Upper lobe of left lung (tissue), 4 donors: ENCODE measurements at regions not wholly inside any gene's neighbourhood (a gene's known extent, or its start where the extent isn't known, plus 50 kb on each side); places are given as distances from the start of the nearest gene placed in this dataset.

ENCODE experiments used
- POLR2AphosphoS5 ChIP-seq, 2 donors: sonication (generic); formaldehyde crosslinking; IDR thresholded peaks; one replicate each; pipeline ENCODE4 v1.5.1; 2017; ENCODE audit warnings: antibody characterized with exemption in 2 of 2
- TF ChIP-seq, protein P1 (sequence below), 6 experiments: fragments of 450-650 bp in 4 of 6; fragments of 200-600 bp in 2 of 6; sonication (generic) in 2 of 6; IDR thresholded peaks; one replicate each; pipeline ENCODE4 v1.5.1; 2016 to 2019; ENCODE audit warnings: antibody characterized with exemption in 6 of 6

DNA sequence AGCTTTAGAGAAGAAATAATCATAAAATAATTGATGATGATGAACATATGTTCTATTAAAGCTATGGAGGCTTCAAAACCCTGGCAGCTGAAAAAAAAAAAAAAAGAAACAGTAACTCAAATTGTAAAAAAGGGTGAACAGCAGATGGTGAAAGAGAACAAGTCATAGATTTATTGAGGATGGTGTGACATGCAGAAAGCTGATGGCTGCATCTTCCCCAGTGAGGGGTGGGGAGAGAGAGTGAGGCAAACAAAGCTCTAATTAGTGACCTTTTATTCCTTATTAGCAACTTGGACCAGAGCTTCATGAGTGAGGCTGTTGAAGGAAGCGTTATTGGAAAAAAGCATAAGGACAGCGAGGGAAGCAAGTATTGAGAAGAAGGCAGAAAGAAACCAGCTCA, 191.7 kb downstream of the EDN1 start:
- TF ChIP-seq, protein P1, sequence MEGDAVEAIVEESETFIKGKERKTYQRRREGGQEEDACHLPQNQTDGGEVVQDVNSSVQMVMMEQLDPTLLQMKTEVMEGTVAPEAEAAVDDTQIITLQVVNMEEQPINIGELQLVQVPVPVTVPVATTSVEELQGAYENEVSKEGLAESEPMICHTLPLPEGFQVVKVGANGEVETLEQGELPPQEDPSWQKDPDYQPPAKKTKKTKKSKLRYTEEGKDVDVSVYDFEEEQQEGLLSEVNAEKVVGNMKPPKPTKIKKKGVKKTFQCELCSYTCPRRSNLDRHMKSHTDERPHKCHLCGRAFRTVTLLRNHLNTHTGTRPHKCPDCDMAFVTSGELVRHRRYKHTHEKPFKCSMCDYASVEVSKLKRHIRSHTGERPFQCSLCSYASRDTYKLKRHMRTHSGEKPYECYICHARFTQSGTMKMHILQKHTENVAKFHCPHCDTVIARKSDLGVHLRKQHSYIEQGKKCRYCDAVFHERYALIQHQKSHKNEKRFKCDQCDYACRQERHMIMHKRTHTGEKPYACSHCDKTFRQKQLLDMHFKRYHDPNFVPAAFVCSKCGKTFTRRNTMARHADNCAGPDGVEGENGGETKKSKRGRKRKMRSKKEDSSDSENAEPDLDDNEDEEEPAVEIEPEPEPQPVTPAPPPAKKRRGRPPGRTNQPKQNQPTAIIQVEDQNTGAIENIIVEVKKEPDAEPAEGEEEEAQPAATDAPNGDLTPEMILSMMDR (IDR thresholded peaks at IDR 0.05), result no peak
- no peak for TF ChIP-seq POLR2AphosphoS5 (IDR thresholded peaks at IDR 0.05)
